GM12878 (cell line): ENCODE measurements at regions not wholly inside any gene's neighbourhood (a gene's known extent, or its start where the extent isn't known, plus 50 kb on each side); places are given as distances from the start of the nearest gene placed in this dataset.

ENCODE experiments used
- CTCF ChIP-seq, 3 experiments: IDR thresholded peaks in 2 of 3; conservative IDR thresholded peaks in 1 of 3; 2 replicates each; pipeline ENCODE4 v1.5.1; 2011; ENCODE audit warnings: low read depth in 3 of 3, low read length in 3 of 3, mild to moderate bottlenecking in 3 of 3, control low read depth in 2 of 3, moderate library complexity in 2 of 3, inconsistent platforms in 1 of 3, mixed read lengths in 1 of 3; ENCODE audit not compliant: control insufficient read depth in 2 of 3, insufficient read depth in 1 of 3; ENCODE audit errors: extremely low read depth in 1 of 3
- PAX8 ChIP-seq: fragments of 450-650 bp; IDR thresholded peaks from 2 replicates; pipeline ENCODE4 v1.6.1; 2017; ENCODE audit warnings: mild to moderate bottlenecking, moderate library complexity

- TF ChIP-seq PAX8, result no peak
- TF ChIP-seq CTCF (IDR thresholded peaks at IDR 0.05 in 2 of 3, conservative IDR thresholded peaks at IDR 0.05 in 1 of 3; ENCODE audit: control insufficient read depth in 2 of 3, extremely low read depth in 1 of 3, insufficient read depth in 1 of 3, low read depth in 3 of 3, low read length in 3 of 3), result no peak
These were observed 68.8 kb upstream of the SEC14L1 start for GRCh38 chr17:77071925-77072490.
